CD4-positive, alpha-beta T cell treated with Interleukin-4 for 4 hours (primary cell): ENCODE measurements at regions not wholly inside any gene's neighbourhood (a gene's known extent, or its start where the extent isn't known, plus 50 kb on each side); places are given as distances from the start of the nearest gene placed in this dataset.
"Not testable (repeated sequence)": the region's sequence is repeated elsewhere in the genome, so short reads cannot be mapped to it uniquely, and the experiment has no call there.

Experiments
- DNase-seq: peaks from one replicate; pipeline ENCODE4 v3.0.0-alpha.2; 2020

DNA sequence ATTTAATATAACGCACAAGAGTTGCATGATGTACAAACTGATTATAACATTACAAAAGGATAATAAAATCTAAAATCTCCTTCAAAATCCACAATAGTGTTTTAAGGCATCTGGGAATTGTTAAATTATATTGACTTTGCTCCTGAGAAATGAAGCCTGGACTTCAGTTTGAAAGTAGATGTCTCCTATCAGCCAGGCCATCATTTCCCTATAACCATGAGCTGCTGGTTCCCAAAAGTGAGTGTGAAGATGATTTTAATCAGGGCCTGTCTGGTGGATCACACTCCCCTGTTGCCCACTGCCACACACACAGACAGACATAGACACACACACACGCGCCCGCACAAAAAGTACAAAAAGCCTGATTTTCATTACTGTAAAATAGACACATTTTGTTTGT, 480.7 kb downstream of the RPS29 start:
- no peak for DNase-seq

DNA sequence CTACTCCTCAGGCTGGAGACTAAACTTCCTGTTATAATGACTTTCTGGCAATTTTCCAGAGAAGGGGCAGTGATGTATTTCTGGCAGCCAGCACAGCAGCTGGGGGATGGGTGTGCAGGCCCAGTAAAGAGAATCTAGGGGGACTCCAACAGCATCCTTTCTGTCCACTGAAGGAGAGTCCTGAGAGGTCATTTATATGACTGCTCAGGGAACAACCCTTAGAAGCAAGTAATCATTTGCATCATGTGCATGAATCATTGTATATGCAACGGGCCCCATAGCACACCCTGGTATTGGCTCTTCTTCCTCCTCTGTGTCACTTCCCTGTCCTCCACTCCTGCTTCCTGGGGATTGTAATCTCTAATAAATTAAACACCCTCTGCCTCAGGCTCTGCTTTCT, 493.8 kb downstream of the RPS29 start:
- no peak for DNase-seq

DNA sequence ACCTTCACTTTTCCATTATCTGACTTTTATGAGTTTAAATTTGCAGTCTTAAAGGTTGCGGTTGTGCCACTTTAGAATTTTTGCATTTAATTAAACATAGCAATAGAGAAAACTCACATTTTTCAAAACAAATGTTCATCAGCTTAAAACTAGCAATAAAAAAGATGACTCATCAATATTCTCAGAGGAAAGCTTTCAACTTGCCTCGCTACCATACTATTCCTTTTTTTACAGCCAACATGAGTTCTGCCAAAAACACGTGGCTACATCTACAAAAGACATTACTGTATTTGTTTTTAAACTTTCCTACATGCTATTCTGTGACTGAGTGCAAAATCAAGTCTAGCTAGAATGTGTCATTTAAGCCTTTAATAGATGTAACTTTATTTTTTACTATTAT, 497.1 kb downstream of the RPS29 start:
- DNase-seq, result no peak

DNA sequence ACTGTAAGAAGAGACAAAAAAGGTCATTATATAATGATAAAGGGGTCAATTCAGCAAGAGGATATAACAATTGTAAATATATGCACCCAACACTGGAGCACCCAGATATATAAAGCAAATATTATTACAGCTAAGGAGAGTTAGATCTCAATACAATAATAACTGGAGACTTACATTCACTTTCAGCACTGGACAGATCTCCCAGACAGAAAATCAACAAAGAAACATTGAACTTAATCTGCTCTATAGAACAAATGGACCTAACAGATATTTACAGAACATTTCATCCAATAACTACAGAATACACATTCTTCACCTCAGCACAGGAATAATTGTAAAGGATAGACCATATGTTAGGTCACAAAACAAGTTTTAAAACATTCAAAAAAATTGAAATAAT, 512.9 kb downstream of the RPS29 start:
- DNase-seq, result not testable (repeated sequence)

DNA sequence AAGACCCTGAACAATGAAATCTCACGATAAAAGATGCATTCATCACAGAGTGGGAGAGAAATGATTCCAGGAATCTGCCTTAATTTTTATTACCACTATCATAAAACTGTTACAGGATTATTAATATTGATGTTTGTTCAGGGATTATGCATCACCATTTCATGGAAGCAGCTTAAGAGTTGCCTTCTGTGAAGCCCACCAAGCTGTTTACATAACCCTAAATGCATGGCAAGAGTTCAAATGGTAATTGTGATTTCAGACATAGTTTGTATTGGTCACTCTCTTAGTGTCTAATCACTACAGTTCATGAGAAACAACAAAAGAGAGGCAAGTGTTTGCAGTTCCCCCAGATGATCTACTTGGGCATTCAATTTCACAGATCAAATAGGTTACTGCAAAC, 527.7 kb downstream of the RPS29 start:
- no peak for DNase-seq

DNA sequence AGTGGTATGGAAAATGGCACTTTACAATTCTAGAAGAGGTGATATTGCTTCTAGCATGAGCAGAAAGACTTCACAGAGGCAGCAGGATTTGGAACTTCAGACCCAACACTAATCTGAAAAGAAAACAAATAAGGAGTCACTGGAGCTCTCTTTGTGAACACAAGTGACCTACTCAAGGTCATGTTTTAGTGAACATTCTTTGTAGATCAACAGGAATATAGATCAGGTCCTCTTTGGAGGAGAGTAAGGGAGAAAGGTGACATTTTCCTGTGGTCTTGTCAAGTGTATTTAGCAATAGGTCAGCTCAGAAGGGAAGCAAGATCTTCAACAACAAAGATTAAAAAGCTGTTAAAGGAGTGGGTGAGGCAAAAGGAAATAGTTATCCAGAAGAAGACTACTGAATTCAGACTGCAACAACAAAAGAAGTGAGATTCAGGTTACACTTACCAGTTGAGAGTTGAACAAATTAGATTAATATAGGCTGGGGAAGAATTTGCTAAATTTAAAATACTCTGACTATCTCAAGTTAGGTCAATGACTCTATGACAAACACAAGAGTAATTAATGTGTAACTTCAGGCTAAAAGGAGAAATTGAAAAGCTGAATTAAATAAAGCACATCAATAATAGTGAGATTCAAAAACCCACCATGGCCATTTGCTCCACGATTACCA, 528.2 kb downstream of the RPS29 start:
- no peak for DNase-seq

DNA sequence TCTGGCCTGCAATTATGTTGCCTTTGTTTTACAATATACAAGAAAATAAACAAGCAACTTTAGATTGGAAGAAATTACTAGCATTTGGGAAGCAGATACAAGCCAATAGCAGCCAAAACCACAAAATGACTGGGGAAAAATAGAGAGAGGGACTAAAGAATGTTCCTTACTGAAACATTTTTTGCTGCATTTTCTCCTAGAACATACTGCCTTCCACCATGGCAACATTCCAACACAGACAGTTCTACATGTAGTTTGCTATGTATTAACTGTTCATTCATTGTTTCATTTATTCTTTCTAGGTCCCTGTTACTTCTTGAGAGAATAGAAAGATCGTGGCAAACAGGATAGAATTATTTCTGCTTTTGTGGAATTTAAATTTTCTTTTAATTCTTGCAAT, 530.2 kb downstream of the RPS29 start:
- DNase-seq, result no peak

DNA sequence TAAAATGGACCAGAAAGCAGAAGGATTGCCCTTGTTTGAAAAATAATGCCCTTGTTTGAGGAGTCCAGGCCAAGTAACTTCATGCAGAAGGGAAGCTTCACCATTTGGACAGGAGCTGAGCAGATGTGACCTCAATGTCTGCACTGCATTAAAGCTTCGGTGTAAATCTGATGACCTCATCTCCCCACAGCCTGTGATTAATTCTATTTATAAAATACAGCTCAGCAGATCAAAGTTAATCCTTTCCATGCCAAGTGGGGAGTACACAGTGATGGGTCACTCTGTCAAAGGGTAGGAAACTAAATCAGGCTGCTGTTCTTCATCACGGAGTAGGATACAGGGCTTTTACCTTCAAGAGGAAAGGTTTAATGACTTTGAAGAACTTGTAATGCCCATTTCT, 533.7 kb downstream of the RPS29 start:
- DNase-seq, result no peak

DNA sequence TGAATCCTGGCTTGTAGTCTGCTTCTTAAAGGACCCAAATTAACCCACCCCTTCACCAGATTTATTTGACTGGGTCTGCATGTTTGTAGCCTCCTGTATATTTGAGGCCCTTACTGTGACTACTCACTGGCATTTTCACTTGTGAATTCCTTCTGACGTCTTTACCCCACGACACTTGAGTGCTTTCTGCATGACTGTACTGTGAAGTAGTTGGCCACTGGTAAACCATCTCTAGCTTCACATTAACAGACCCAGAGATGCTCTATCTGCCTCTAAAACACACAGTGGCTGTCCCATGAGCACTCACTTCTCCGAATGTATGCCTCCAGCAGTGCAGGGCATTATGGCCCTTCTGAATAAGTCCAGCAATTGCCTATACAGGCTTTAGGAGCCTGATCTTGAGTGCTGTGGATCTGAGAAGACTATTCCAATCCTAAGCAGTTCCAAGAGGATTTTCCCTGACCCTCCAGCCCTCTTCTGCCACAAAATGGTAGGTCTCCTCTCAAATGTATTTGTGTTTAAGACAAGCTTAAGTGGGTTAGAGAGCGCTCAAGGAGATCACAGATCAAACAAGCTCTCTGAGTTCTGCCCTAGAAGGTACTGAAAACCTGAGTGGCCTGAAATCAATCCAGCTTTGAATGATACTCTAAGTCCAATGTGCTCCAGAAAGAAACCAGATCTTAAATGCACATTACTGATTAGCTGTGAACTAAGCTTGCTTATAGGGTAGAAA, 534.7 kb downstream of the RPS29 start:
- no peak for DNase-seq

DNA sequence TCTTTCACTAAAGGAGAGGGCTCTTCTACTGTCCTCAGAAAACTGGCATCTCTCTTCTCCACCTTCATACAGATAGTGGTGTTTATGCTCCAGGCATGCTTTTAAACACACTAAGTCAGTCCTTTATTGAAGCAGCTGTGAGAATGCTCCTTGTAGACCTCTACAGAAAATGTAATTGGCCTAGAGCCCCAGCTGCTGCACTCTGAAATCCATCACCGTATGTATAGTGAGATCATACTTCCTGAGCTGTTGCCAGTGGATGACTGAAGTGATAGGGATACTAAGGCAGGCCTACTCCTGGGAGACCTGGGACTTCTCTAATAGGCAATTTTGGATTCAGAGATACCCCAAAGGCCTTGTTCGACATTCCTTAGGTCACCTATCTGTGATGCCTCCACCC, 535.4 kb downstream of the RPS29 start:
- no peak for DNase-seq

DNA sequence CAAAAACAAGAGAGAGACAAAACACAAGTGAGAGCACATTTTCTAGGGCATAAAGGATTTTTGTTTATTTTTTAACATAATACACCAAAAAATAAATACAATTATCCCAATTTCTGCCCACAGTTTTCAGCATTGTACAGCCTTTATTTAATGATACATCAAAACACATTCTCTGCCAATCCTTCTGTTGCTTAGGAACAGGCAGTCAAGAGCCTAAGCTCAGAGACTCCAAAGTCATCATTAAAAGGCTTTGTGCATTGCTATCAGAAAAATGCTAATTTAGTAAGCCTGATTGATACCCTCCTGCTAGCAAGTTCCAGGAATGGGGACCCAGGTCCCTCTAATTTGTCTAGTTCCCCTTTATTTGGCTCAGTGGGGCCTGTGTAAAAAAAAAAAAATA, 536.5 kb downstream of the RPS29 start:
- DNase-seq, result no peak

DNA sequence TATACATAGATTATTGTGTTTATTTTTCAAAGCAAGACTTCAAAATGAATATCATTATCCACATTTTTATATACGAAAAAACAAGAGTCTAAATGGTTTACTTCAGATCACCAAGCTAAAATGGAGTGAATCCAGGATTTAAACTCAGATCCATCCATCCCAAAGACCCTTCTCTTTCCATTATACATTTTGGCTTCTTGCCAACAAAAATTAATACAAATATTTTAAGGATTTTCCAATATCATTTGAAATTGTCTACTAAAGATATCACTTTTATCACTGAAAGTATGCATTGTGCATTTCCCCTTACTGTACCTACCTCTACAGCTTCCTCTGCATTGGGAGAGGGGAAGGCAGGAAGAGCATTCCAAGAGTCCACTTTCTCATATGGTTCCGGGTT, 541.2 kb downstream of the RPS29 start:
- no peak for DNase-seq

DNA sequence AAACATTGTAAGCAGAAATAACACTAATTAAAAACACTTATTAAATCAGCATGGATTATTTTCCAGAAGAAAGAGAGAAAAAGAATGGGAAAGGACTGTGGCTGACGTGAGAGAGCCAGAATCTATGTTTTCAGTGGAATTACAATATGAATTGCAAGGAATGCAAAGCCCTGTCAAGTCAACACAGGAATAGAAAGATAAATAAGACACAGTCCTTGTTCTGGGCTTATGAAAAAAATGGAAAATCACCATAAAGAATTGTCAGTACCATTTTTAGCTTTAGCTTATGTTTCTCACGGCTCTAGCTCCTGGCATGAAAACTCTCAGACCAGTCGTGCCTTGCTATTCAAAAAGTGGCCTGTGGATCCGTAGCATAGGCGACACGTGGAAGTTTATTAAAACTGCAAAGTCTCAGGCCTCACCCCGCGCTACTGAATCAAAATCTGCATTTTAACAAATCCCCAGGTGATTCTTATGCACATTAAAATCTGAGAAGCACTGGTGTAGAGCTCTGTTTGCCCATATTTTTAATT, 549.1 kb downstream of the RPS29 start:
- DNase-seq, result no peak

DNA sequence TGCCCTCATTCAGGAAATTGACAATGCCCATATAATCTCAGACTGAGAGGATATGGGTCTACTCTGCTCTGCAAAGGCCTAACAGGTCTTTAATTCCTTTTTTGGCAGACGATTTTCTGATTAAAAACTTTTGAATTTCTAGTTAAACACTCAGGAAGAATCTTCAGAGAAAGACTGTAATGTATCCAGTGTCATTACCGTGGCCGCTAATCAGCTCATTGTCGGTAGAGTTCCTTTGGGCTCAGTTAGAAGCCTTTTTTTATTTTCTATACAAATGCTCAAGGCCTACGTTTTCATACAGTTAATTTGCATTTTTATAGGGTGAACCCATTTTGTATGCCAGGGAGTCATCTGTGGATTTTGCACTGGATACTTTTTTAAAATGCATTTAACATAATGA, 549.9 kb downstream of the RPS29 start:
- DNase-seq, result no peak

DNA sequence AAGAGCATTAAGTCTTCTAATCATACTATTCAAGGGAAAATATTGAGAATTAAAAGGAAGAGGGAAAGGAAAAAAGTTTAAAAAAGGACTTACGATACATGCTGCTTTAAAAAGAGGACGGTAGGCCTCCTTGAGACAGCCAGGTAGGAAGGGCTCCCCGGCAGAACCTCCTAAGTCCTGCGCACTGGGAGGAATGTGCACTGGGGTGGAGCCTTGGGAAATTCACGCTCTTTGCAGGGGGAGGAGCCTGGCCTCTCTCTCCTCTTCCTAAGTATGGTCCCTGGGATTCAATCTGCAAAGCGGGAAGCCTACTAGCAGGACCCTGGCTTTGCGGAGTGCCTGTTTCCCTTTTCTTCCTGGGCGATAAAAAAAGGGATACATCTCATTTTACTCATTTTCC, 553.0 kb downstream of the RPS29 start:
- DNase-seq, result no peak

DNA sequence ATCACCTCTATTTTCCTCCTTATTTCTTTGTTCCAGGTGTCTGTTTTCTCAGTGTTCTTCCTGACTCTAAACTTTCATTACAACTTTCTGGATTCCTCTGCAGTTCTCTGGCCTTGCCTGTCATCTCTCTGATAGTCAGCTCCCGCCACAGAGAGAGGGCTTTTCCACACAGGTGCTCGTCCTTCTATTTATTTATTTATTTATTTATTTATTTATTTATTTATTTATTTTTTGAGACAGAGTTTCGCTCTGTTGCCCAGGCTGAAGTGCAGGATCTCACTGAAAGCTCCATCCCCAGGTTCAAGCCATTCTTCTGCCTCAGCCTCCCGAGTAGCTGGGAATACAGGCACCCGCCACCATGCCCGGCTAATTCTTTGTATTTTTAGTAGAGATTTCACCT, 554.5 kb downstream of the RPS29 start:
- not testable (repeated sequence) for DNase-seq

DNA sequence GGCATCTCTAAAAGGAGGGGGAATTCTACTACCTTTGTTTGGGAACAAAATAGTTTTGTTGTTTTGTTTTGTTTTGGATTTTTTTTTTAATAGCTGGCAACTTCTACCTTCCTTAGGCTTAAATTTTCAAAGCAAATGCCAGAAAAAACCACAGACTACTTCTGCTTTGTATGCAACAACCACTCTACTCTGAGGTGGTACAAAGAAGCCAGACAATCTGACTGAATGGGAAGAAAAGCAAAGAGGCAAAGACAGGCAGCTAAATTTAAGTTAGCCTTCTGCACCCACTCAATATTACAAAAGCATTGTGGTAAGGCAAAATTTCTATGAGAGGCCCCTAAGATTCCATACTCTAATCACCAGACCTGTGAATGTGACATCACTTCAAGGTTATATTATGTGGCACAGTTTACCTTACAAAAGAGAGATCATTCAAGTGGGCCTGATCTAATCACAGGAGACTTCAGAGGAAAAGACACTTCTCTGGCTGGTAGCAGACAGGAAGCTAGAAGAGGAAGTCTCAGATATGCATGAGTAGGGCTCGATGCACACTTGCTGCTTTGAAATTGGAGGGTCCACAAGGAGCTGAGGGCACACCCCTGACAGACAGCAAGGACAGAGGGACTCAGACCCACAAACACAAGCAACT, 566.6 kb downstream of the RPS29 start:
- no peak for DNase-seq

DNA sequence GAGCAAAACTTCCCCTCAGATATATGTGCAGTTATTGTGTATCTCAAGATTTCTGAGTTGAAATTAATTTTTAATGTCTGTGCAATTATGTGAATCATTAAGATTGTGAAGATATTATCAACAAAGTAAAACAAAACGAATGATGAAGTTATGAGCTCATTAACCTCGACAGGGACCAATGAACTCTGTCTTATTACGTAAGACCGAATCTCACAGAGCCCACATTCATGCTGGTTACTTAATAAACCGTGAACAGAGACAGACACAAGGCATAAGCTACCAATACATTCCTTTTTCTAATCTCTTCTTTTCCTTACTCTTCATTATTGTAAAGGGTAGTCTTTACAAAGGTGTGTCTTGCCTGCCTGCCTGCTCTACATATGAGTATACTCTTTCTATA, 568.7 kb downstream of the RPS29 start:
- no peak for DNase-seq

DNA sequence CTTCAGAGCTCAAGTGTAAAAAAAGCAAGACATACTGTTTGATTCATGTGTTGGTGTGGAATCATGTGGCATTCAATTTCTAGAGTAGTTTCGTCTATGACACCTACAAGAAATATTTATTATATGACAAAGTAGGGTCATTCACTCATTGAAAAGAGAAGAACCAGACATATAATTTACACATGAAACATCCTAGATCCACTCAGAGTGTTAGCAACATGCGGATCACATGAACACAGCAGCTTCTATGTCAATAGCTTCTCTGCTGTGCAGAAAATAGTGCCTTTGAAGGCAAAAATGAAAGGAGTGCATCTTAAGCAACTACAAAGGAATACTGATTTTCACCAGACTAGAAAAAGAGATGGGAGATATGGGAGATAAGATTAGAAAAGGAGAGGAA, 569.8 kb downstream of the RPS29 start:
- DNase-seq, result no peak

DNA sequence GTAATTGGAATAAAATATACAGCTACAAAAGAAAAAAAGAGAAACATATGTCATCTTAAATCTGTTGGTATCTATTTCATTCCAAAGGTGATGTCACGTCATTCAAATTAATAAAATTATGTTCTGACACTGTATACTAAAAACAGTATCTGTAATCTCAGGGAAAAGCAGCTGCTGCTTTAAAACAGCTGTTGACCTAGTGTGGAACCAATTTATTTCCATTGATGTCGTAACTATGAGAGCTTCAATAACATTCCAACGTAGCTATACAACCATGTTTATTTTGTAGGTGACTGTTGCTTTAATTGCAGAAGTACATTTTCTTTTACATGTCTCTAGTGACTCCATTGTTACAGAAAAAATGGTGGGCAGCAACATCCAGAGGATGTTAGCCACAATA, 571.7 kb downstream of the RPS29 start:
- no peak for DNase-seq

DNA sequence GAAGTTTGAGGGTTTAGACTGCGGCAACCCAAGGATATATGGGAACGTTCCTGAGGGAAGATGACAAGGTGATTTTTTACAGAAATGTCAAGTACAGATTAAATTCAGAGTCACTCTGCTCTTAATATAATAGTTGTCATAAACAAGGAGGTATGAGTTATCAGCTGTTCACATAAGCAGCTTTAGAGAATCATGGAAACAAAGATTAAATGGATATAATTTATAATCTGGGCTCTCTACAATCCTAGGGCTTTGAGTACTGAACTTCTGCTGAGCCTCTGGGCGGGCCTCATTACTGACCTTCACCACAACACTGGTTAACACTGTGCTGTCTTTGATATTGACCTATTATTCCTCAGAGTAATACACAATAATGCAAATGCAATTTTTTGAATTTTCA, 577.8 kb downstream of the RPS29 start:
- DNase-seq, result no peak

DNA sequence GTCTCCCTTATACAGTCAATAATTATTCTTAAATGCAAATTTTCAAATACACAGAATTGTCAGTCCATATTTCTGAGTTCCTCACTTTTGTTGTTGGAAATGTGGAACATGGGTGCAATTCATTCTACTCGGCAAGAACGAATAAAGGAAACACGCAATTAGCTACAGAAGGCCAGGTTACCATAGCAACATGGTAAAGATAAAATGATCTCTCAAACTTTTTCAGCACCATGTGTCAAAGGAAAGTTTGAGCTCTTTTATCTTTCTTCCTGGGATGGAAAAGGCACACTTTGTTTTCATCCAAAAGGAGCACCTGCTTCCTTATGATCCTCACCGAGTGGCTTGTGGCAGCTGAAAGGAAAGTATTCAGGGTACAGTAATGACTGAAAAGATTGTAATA, 595.0 kb downstream of the RPS29 start:
- no peak for DNase-seq

DNA sequence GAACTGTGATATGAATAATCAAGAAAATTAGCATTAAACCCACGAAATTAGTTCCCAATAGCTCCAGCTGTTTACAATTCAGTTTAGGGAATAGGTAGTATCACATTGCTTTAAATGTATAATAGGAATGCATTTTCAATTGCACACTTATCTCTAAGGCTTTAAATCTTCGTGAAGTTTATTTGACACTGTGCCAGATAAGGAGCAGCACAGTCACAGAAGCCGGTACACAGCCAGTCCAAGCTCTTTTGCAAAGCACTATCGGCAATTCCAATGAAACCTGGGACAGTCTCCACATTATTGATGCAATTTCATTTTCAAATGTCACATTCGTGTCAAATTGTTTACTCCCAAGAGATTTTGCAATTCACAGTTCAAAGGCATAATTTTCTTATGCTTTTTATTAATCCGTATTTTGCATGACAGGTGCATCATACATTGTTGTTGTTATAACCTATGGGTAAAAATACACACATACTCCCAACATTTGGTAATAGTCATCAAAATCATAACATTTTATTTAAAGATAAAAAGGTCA, 602.8 kb downstream of the RPS29 start:
- DNase-seq, result no peak

DNA sequence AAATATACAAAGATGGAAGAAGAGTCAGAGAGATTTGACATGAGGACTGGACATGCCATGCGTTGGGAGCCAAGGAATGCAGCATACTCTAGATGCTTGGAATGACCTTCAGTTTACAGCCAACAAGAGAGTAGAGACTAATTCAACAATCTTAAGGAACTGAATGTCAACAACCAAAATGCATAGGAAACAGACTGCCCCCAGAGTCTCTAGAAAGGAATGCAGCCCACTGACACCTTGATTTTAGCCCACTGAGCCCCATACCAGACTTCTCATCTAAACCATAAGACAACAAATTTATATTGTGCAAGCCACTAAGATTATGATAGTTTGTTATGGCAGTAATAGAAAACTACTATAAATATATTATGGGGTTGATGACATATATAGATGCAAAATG, 611.2 kb downstream of the RPS29 start:
- no peak for DNase-seq
